Esophagus muscularis mucosa (tissue), 3 donors: ENCODE measurements at regions not wholly inside any gene's neighbourhood (a gene's known extent, or its start where the extent isn't known, plus 50 kb on each side); places are given as distances from the start of the nearest gene placed in this dataset.

Experiments used
- CTCF ChIP-seq, 3 experiments: fragments of 200-600 bp in 2 of 3; fragments of 450-650 bp in 1 of 3; sonication (generic) in 2 of 3; IDR thresholded peaks; one replicate each; pipeline ENCODE4 v1.5.1; 2017 to 2019; ENCODE audit warnings: antibody characterized with exemption in 3 of 3, mild to moderate bottlenecking in 2 of 3, moderate library complexity in 1 of 3
- POLR2AphosphoS5 ChIP-seq, 2 donors: sonication (generic); formaldehyde crosslinking; IDR thresholded peaks; one replicate each; pipeline ENCODE4 v1.6.1; 2017; ENCODE audit warnings: antibody characterized with exemption in 2 of 2

- TF ChIP-seq CTCF (IDR thresholded peaks at IDR 0.05) (no peak), POLR2AphosphoS5 (IDR thresholded peaks at IDR 0.05) (no peak)
These were observed 307.0 kb upstream of the HS3ST1 start for GRCh38 chr4:11735651-11736050.
